ENCODE measurements at regions not wholly inside any gene's neighbourhood (a gene's known extent, or its start where the extent isn't known, plus 50 kb on each side); places are given as distances from the start of the nearest gene placed in this dataset.
"Not testable (repeated sequence)": the region's sequence is repeated elsewhere in the genome, so short reads cannot be mapped to it uniquely, and the experiment has no call there.

DNA sequence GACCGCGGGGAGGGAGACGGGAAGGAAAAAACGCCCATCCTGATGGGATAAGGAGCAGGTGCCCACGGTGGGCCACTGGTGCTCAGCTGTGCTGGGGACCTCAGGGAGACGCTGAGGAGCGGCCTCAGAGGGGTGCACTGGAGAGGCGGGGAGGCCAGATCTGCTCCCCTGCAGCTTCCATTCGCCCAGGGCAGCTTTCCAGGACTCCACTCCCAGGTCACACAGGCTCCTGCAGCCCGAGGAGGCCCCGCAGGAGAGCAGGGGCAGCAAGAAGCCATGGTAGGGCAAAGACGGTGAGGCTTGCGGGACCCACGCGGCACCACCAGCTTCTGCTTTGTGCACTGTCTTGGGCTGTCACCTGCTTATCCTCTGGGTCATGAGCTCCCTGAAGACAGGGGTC, 82.5 kb upstream of the SULF2 start:
- no peak for DNase-seq

GRCh38 chr20:47866480-47866879, 81.2 kb upstream of the SULF2 start:
- DNase-seq: no peak

GRCh38 chr20:47865912-47866311, 80.6 kb upstream of the SULF2 start:
- no peak for DNase-seq

GRCh38 chr20:47865451-47865850, 80.2 kb upstream of the SULF2 start:
- no peak for DNase-seq

GRCh38 chr20:47863981-47864380, 78.7 kb upstream of the SULF2 start:
- no peak for DNase-seq

GRCh38 chr20:47863315-47863965, 78.2 kb upstream of the SULF2 start:
- no peak for DNase-seq

- no peak for DNase-seq
Measured at GRCh38 chr20:47862574-47863240, 77.4 kb upstream of the SULF2 start.

DNA sequence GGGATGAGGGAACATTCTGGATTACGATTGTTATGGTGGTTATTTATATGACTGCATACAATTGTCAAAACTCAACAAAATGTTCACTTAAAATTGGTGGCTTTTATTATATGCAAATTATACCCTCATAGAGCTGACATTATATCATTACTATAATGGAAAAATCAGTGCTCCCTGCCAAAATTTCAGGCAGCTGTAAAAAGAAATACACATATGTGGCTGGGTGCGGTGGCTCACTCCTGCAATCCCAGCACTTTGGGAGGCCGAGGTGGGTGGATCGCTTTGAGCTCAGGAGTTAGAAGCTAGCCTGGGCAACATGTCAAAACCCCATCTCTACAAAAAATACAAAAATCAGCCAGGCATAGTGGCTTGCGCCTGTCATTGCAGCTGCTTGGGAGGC, 75.8 kb upstream of the SULF2 start:
- DNase-seq: no peak

- no peak for DNase-seq
Measured at GRCh38 chr20:47860049-47860830, 75.0 kb upstream of the SULF2 start.

DNA sequence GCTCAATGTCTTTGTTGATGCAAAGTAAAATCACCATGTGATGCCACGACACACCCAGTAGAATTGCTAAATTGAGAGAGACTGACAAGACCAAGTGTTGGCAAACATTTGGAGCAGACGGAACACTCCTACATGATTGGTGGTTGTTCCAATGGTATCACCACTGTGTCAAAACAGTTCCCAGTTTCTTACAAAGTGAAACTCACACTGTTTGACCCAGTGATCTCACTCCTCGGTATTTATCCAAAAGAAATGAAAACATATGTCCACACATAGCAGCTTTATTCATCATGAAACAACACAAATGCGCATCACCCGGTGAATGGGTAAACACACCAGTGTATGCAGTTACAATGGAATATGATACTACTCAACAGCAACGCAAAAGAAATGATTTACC, 74.0 kb upstream of the SULF2 start:
- DNase-seq: no peak

DNA sequence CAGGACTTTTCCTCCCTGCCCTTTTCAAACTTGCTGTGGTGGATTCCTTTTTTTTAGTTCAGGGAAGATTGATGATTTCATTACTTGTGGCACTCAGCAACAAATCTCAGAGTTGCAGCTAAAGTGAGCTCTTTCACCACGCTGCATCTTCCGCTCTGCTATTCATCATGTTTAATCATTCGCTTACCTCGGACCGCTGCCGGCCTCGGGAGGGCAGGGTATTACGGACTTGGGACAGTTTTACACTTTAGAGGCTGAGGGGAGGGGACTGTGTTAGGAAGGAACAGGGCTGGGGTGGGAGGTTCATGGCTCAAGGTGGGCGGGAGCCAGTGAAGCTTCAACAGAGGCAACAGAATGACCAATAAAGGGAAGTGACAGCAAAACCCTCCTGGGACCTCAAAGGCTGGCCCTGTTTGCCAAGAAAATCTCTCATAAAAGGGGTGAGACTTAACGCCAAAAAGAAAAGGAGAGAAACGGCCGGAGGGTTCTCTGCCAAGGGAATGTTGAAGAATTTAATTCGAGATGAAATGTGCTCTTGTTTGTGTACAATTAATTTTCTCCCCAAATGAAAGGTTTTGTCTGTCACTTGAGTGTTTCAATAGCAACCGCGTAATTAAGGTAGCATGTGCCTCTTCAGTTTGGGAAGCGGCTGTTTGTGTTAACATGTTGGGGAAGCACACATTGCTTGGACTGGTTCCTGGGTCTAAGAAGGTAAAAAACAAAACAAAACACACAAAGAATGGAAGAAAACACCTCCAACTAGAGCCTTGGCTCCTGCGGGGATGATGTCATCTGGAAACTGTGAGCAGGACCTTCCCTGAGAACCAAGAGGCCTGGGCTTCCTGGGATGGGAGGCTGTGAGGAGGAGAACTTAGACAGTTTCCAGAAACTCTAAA, 72.5 kb upstream of the SULF2 start:
- DNase-seq: no peak

- no peak for DNase-seq
Measured at GRCh38 chr20:47857187-47857568, 71.9 kb upstream of the SULF2 start.

DNA sequence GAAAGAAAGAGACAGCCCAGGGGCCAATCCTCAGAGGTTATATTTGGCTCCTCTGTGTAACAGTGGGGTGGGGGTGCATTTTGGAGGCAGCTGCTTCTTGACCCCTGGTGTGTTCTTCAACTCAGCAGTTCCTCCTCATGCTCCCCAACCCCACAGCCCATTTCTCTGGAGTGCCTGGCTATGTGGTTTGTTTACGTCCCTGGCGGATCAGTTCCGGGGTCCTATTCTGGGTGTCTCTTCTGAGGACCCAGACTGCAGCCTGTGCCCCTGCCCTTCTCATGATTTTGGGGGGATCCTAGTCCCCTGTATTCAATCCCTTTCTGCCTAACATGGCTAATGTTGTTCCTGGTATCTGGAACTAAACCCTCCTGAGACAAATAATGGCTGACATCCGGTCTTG, 70.5 kb upstream of the SULF2 start:
- no peak for DNase-seq

- DNase-seq: peak; percentile 11 to 17
Measured at GRCh38 chr20:47854687-47855212, 69.5 kb upstream of the SULF2 start.

DNA sequence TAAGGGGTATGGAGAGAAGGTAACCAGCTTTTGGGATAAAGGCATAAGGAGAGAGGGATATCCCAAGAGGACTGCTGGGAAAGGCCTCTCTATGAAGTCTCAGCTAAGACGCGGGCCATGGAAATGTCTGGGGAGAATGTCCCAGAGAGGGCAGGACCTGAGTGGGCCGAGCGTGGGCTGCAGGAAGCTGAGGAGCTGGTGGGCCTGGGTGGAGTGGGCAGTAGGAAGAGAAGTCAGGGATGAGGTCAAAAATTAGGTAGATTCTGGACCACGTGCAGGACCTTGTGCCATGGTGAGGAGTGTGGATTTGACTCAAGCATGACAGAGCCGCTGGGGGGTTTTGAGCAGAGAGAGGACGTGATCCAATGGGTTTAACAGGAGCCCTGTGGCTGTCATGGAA, 66.5 kb upstream of the SULF2 start:
- DNase-seq: no peak

DNA sequence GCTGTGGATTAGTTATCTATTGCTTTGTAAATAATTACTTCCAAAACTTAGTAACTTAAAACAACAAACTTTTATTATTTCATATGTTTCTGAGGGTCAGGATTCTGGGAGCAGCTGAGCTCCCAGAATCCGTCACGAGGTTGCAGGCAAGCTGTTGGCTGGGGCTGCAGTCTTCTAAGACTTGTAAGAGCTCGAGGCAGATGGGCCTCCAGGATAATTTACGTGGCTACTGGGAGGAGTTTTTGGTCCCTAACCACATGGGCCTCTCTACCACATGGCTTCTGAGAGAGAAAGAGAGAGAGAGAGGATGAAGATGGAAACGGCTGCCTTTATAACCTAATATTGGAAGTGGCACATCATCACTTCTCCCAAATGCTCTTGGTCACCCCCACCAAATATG, 64.9 kb upstream of the SULF2 start:
- DNase-seq: no peak

DNA sequence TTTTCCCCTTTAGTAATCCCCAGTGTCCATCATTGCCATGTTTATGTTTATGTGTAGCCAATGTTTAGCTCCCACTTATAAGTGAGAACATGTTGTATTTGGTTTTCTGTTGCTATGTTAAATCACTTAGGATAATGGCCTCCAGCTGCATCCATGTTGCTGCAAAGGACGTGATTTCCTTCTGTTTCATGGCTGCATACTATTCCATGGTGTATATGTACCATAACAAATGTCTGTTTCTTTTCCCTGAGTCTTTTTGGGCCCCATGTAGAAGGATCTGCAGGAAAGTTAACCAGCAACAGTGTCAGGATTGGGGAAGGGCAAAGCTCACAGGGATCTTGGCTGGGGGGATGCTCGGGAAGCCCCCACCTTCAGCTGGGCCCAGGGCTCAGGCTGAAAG, 64.3 kb upstream of the SULF2 start:
- no peak for DNase-seq

- DNase-seq: no peak
Measured at GRCh38 chr20:47849006-47849405, 63.7 kb upstream of the SULF2 start.

GRCh38 chr20:47848534-47848933, 63.3 kb upstream of the SULF2 start:
- DNase-seq: not testable (repeated sequence)

DNA sequence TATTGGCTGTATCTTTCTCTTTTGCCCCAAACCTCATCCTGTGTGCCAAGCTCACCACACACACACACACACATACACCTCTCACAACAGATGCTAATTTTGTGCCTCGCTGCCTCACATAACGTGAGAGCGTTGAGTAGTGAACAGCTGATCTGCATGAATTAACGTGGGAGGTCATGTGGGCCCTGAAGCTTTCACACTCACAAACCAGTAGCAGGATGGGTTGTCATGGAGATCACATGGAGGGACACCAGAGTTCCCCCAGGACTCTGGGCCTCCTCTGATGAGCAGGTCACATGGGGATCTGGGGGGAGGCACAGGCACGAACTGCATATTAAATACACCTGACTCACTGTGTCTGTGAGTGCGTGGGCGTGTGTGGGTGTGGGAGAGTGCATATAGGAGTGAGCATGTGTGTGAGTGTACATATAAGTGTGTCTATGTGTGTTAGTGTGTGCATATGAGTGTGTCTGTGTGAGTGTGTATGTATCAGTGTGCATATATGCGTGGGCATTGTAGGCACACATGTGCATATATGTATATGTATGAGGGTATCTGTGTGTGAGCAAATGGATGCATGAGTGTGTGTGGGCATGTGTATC, 62.7 kb upstream of the SULF2 start:
- no peak for DNase-seq

GRCh38 chr20:47847220-47847619, 61.9 kb upstream of the SULF2 start:
- DNase-seq: not testable (repeated sequence)

- not testable (repeated sequence) for DNase-seq
Measured at GRCh38 chr20:47846651-47847050, 61.4 kb upstream of the SULF2 start.

All from AML-193 (cell line).